Subcutaneous abdominal adipose tissue (tissue), 5 donors: ENCODE measurements at regions not wholly inside any gene's neighbourhood (a gene's known extent, or its start where the extent isn't known, plus 50 kb on each side); places are given as distances from the start of the nearest gene placed in this dataset.

ENCODE experiments used
- H3K27ac ChIP-seq: one replicate; pipeline ENCODE4 v1.7.0; 2013; ENCODE audit warnings: low read depth, mild to moderate bottlenecking, inconsistent platforms, low read length, moderate library complexity
- H3K27me3 ChIP-seq, 5 donors: one replicate each; pipeline ENCODE4 v1.7.0; 2013; ENCODE audit warnings: low read length in 5 of 5, inconsistent platforms in 1 of 5; ENCODE audit not compliant: control insufficient read depth in 5 of 5, insufficient read depth in 4 of 5
- H3K36me3 ChIP-seq, 5 donors: one replicate each; pipeline ENCODE4 v1.7.0; 2013; ENCODE audit warnings: low read length in 5 of 5; ENCODE audit not compliant: control insufficient read depth in 5 of 5, insufficient read depth in 5 of 5
- H3K4me1 ChIP-seq, 5 donors: one replicate each; pipeline ENCODE4 v1.7.0; 2013; ENCODE audit warnings: low read length in 5 of 5, mild to moderate bottlenecking in 3 of 5, moderate library complexity in 1 of 5; ENCODE audit not compliant: control insufficient read depth in 5 of 5, insufficient read depth in 5 of 5
- H3K4me3 ChIP-seq, 5 donors: one replicate each; pipeline ENCODE4 v1.7.0; 2013; ENCODE audit warnings: low read length in 5 of 5, low read depth in 1 of 5
- H3K9ac ChIP-seq, 5 donors: one replicate each; pipeline ENCODE4 v1.7.0; 2013; ENCODE audit warnings: low read length in 5 of 5, mild to moderate bottlenecking in 4 of 5, moderate library complexity in 3 of 5
- H3K9me3 ChIP-seq, 5 donors: one replicate each; pipeline ENCODE4 v1.7.0; 2013; ENCODE audit warnings: low read length in 5 of 5; ENCODE audit not compliant: control insufficient read depth in 5 of 5
- donor health status: healthy.
- donor health status: healthy.
- donor health status: healthy.
- donor health status: healthy.
- donor health status: healthy.

DNA sequence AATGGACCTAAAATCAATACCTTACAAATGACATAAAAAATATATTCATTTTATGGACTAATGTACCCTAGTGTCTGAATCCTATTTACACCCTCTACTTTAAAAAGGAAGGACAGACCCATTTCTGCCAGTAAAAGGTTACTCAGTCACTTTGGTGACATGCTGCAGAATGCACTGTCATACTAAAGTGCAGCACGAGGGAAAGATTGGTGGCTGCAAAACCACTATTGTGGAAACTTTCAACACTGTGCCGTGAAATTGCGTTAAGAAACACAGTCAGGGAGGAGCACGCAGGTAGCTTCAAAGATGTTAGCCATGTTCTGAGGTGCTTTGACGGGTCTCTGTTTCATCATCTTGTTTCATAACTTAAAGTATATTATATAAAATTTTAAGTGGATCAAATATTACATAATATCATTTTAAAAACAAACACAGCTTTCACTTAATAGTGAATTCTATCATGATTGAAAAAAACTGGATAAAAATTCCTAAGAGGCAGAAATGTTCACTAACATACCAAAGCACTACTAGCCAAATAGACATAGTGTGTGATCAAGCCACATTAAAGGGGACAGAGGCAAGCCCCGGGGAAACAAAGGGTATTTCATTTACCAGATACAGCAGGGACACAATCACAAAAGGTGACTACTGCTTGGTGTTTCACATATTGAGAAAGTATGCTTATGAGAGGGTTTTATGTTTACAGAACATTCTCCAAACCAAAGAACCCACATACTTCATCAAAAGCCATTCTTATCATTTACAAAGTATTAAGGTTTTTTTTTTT lies 330.8 kb upstream of the SOX5 start:
- Histone ChIP-seq H3K27me3 (no peaks in the 10 kb centered on the region), H3K36me3 (no peaks in the 10 kb centered on the region), H3K9me3 (no peaks in the 10 kb centered on the region), H3K27ac (peak overlapping the region; percentile 43), H3K9ac (no peak overlapping the region), H3K4me1 (peaks cover 0 to 17% (median 2%) of the 10 kb centered on the region in 5 donors), H3K4me3 (no peak overlapping the region)

DNA sequence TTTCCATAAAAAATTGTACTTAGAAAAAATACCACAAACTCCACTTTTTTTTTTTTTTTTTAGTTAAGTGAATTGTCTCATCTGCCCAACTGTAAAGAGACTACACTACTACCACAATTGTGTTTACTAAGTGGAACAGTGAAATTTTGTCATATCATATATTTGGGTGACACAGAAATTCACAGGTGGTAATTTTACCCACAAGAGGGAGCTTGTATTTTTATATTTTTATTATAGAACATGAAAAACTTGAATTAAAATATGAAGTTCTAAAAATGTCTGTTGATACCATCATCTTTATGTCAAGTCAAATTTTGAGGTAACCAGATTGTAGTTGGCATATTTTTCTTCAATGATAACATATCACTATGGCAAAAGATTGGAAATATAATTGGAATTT lies 329.4 kb upstream of the SOX5 start:
- H3K4me1 ChIP-seq: peaks cover 0 to 17% (median 2%) of the 10 kb centered on the region in 5 donors

DNA sequence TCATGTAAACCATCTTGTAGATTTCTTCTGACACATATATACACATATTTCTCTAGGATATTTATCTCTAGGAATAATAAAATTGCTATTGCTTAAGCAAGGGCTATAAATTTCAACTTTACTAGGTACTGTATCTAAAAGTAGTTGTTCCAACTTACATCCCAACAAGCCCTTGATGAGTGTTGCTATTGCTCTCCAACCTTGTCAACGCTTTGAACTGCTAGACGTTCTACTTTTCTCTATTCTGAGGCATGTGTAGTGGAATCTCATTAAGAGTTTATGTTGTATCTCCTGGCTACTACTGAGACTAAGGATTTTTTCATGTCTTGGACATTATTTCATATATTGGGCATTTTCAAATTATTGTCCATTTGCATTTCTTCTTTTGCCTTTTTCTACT lies 321.5 kb upstream of the SOX5 start:
- Histone ChIP-seq H3K4me3 (no peak overlapping the region), H3K9ac (no peak overlapping the region), H3K36me3 (no peaks in the 10 kb centered on the region), H3K9me3 (no peaks in the 10 kb centered on the region), H3K4me1 (peaks cover 0 to 10% (median 0%) of the 10 kb centered on the region in 5 donors), H3K27ac (no peak overlapping the region), H3K27me3 (no peaks in the 10 kb centered on the region)

More for the DNA sequence above, 329.4 kb upstream of the SOX5 start:
- Histone ChIP-seq H3K4me3 (no peak overlapping the region), H3K27ac (no peak overlapping the region), H3K36me3 (no peaks in the 10 kb centered on the region), H3K27me3 (no peaks in the 10 kb centered on the region), H3K9me3 (no peaks in the 10 kb centered on the region), H3K9ac (no peak overlapping the region)

DNA sequence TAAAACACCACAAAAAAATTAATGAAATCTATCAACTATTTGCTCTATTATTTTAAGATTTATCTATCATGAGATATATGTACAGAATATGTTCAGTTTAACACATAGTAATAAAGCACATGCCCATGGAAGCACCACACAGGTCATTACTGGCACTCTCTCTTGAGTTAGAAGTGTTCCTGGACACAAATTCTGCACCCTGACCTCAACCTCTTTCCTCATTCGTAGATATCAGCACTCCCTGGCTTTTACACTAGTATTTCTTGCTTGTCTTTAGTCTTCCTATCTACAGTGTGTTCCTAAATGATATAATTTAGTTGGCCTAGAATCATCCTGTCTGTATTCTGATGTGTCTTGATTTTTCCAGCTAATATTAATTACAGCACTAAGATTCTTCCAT lies 321.0 kb upstream of the SOX5 start:
- no peak overlapping the region for H3K9ac ChIP-seq
- H3K9me3 ChIP-seq: no peaks in the 10 kb centered on the region
- H3K36me3 ChIP-seq: no peaks in the 10 kb centered on the region
- no peak overlapping the region for H3K4me3 ChIP-seq
- H3K27ac ChIP-seq: no peak overlapping the region
- H3K4me1 ChIP-seq: peaks cover 0 to 10% (median 0%) of the 10 kb centered on the region in 5 donors
- H3K27me3 ChIP-seq: no peaks in the 10 kb centered on the region

DNA sequence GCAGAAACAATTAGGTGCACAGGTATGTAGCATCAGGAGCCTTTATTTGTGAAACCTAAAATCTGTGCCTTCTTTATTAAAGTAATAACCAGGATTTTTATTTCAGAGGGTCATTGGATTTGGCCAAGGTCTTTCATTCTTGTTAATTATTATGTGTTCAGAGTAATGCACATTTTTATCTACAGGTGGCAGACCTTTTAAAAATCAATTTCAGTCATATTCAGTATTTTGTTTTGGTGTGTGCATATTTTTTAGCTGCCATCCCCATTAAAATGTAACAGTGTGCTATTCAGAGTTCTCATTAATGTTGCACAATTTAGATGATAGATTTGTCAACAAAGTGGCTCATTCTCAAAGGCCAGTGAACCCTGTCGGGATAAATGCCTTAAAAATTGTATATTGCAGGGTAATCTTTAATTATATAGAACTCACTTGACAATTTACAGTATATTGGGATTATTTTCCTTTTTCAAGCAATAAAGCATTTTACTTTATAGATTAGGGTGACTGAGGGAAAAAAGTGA lies 319.3 kb upstream of the SOX5 start:
- H3K4me3 ChIP-seq: no peak overlapping the region
- no peak overlapping the region for H3K27ac ChIP-seq
- H3K9ac ChIP-seq: no peak overlapping the region
- H3K4me1 ChIP-seq: peaks cover 0 to 10% (median 0%) of the 10 kb centered on the region in 5 donors
- no peaks in the 10 kb centered on the region for H3K27me3 ChIP-seq
- H3K9me3 ChIP-seq: no peaks in the 10 kb centered on the region
- H3K36me3 ChIP-seq: no peaks in the 10 kb centered on the region

DNA sequence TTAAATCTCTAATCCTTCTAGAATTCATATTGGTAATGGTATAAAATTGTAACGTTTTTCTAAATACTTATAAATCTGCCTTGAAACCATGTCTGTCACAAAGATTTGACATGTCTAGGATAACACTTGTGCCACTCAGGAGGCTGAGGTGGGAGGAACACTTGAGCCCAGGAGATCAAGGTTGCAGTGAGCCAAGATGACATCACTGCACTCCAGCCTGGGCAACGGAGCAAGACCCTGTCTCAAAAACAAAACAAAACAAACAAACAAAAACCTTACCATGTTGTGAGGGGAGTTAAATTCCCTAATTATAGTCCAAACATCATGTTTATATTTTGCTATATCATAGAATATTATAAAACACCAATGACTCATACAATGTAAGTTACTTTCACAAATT lies 317.5 kb upstream of the SOX5 start:
- Histone ChIP-seq H3K27me3 (no peaks in the 10 kb centered on the region), H3K9ac (no peak overlapping the region), H3K4me1 (peaks cover 0 to 10% (median 0%) of the 10 kb centered on the region in 5 donors), H3K4me3 (no peak overlapping the region), H3K9me3 (no peaks in the 10 kb centered on the region), H3K27ac (no peak overlapping the region), H3K36me3 (peaks cover 0 to 7% (median 0%) of the 10 kb centered on the region in 5 donors)

DNA sequence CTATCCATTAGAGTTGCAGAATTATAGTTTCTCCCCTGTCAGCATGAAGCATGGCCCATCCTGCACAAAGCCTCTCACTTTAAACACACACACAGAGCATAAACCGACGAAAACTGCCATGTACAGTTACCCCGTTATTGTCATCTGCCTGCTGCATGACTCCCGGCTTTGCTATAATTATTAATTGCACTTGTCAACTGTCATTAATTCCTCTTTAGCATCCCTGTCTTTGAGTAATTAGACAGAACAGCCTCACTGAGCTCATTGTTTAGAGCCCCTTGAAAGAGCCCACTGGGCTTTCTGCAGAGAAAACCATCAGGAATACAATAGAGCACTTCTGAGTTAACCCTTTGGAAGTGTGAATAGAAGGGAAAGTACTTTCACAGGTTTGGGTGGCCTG lies 307.2 kb upstream of the SOX5 start:
- Histone ChIP-seq H3K4me1 (no peaks in the 10 kb centered on the region), H3K36me3 (no peaks in the 10 kb centered on the region), H3K27ac (no peak overlapping the region), H3K27me3 (no peaks in the 10 kb centered on the region), H3K9me3 (peaks cover 0 to 3% (median 0%) of the 10 kb centered on the region in 5 donors), H3K9ac (no peak overlapping the region), H3K4me3 (no peak overlapping the region)

DNA sequence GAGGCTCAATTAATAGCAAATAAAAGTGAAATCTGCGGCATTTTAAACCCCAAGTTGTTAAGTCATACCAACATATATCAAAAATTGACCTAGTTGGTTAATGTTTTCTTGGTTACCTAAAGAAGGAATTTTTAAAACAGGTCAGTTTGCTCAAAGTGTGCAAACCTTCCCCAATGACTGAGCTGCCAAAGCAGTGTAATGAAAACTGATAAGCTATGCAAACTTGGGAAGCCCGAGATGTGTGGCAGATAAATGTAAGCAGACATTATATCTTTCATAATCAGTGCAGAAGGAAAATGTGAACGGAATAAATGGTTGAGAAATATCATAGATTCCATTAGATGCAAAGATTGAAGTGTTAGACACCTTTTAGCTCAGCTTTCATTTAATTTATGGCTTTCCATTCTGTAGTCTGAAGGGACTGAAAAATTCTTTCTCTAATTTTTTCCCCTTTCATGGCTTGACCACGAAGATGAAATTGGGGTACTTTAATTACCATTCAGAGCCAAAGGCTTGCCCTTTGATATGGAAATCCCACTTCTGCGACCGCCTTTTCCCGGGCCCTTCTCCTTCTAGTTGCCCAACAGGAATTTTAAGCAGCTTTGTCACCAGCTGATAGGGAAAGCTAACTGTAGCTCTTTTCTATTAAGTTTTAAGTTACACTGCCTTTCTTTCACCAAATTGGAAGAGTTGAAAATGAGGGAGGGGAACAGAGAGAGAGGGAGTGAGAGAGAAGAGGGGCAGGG lies 306.6 kb upstream of the SOX5 start:
- no peaks in the 10 kb centered on the region for H3K27me3 ChIP-seq
- H3K4me1 ChIP-seq: no peaks in the 10 kb centered on the region
- H3K4me3 ChIP-seq: no peak overlapping the region
- no peak overlapping the region for H3K27ac ChIP-seq
- H3K9me3 ChIP-seq: peaks cover 0 to 3% (median 0%) of the 10 kb centered on the region in 5 donors
- H3K36me3 ChIP-seq: no peaks in the 10 kb centered on the region
- H3K9ac ChIP-seq: no peak overlapping the region

DNA sequence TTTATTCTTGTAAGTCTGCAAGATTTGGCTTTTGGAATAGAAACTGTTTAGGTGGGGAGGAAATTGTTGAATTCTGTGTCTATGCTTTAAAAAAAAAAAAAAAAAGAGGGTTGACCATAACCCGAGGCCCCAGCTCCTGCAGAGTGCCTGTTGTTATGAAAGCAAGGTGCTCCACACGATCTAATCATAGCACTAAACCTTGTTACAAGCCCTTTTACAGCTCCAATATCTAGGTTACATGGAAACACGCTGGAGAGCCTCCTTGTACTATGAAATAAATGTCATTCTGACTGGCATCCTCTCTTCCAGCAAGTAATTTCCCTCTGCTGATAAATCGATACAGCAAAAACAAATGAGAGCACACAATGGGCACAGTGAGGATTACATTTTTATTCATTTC lies 303.1 kb upstream of the SOX5 start:
- H3K4me3 ChIP-seq: no peak overlapping the region
- no peaks in the 10 kb centered on the region for H3K4me1 ChIP-seq
- no peak overlapping the region for H3K27ac ChIP-seq
- peaks cover 0 to 3% (median 0%) of the 10 kb centered on the region in 5 donors for H3K36me3 ChIP-seq
- peaks cover 0 to 3% (median 0%) of the 10 kb centered on the region in 5 donors for H3K9me3 ChIP-seq
- no peaks in the 10 kb centered on the region for H3K27me3 ChIP-seq
- H3K9ac ChIP-seq: no peak overlapping the region

DNA sequence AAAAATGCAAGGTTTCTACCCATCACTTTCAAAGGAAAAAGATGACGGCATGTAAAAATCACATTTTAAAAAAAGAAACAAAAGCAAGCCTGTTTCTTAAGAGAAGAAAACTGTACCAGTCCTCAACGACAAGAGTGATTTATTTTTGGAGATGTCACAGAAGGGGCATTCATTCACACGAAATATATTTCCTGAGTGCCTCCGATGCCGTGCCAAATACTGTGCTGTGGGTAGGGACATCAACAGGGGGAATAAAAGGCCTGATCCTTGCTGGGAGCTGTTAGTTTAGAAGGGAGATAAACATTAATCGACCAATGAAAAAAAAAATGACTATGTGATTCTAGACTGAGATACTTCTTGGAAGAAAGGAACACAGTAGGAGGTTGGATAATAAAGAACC lies 297.5 kb upstream of the SOX5 start:
- Histone ChIP-seq H3K4me1 (no peaks in the 10 kb centered on the region), H3K36me3 (peaks cover 0 to 3% (median 0%) of the 10 kb centered on the region in 5 donors), H3K4me3 (no peak overlapping the region), H3K27ac (no peak overlapping the region), H3K9me3 (no peaks in the 10 kb centered on the region), H3K27me3 (no peaks in the 10 kb centered on the region), H3K9ac (no peak overlapping the region)
